CD14-positive monocyte (primary cell): ENCODE measurements at regions not wholly inside any gene's neighbourhood (a gene's known extent, or its start where the extent isn't known, plus 50 kb on each side); places are given as distances from the start of the nearest gene placed in this dataset.

Source experiments
- DNase-seq, 3 donors: peaks; one replicate each; pipeline ENCODE4 v3.0.0-alpha.2; 2011 to 2022
- H2AFZ ChIP-seq: 2 replicates; pipeline ENCODE4 v1.6.0; 2012; ENCODE audit warnings: mild to moderate bottlenecking, low read depth, low read length, inconsistent platforms; ENCODE audit not compliant: insufficient read depth, poor library complexity, severe bottlenecking
- H3K27ac ChIP-seq, 2 donors: 1 replicate in 1 of 2; 2 replicates in 1 of 2; pipeline ENCODE4 v1.5.1; 2012 to 2013; ENCODE audit warnings: low read length in 2 of 2, control low read depth in 1 of 2, inconsistent platforms in 1 of 2, low read depth in 1 of 2, mild to moderate bottlenecking in 1 of 2
- H3K27me3 ChIP-seq, 2 donors: one replicate each; pipeline versions ENCODE4 v1.6.0 to v1.6.1; 2011 to 2013; ENCODE audit warnings: low read length in 2 of 2; ENCODE audit not compliant: control insufficient read depth in 2 of 2, insufficient read depth in 2 of 2
- H3K36me3 ChIP-seq, 2 donors: replicated peaks in 1 of 2; 1 replicate in 1 of 2; 2 replicates in 1 of 2; pipeline versions ENCODE4 v1.5.1 to v1.6.1; 2012 to 2013; ENCODE audit warnings: low read length in 2 of 2, control low read depth in 1 of 2, inconsistent platforms in 1 of 2, mild to moderate bottlenecking in 1 of 2; ENCODE audit not compliant: insufficient read depth in 2 of 2, control insufficient read depth in 1 of 2
- H3K4me1 ChIP-seq, 2 donors: 1 replicate in 1 of 2; 2 replicates in 1 of 2; pipeline versions ENCODE4 v1.5.1 to v1.6.1; 2012 to 2013; ENCODE audit warnings: low read length in 2 of 2, control low read depth in 1 of 2, inconsistent platforms in 1 of 2, mild to moderate bottlenecking in 1 of 2, moderate library complexity in 1 of 2; ENCODE audit not compliant: insufficient read depth in 2 of 2, control insufficient read depth in 1 of 2
- H3K4me2 ChIP-seq: replicated peaks from 2 replicates; pipeline ENCODE3; 2012; ENCODE audit warnings: low read length, moderate library complexity, mild to moderate bottlenecking; ENCODE audit not compliant: poor library complexity, severe bottlenecking; ENCODE audit errors: extremely low read depth
- H3K4me3 ChIP-seq, 3 experiments: fragments of 200-600 bp in 1 of 3; sonication (generic) in 1 of 3; replicated peaks in 1 of 3; 1 replicate in 2 of 3; 2 replicates in 1 of 3; pipeline ENCODE4 v1.5.1; 2011 to 2013; ENCODE audit warnings: low read length in 3 of 3, mild to moderate bottlenecking in 3 of 3, control low read depth in 2 of 3, low read depth in 2 of 3, inconsistent platforms in 1 of 3, moderate library complexity in 1 of 3
- H3K79me2 ChIP-seq: 2 replicates; pipeline ENCODE4 v1.6.0; 2012; ENCODE audit warnings: mild to moderate bottlenecking, control low read depth, inconsistent platforms, low read length, moderate library complexity; ENCODE audit not compliant: insufficient read depth
- H3K9ac ChIP-seq: 2 replicates; pipeline ENCODE4 v1.6.0; 2017; ENCODE audit warnings: low read length, mild to moderate bottlenecking; ENCODE audit not compliant: insufficient read depth, poor library complexity, severe bottlenecking
- H3K9me3 ChIP-seq, 2 donors: replicated peaks in 1 of 2; 1 replicate in 1 of 2; 2 replicates in 1 of 2; pipeline versions ENCODE4 v1.5.1 to v1.6.1; 2012 to 2013; ENCODE audit warnings: low read length in 2 of 2, control low read depth in 1 of 2; ENCODE audit not compliant: control insufficient read depth in 1 of 2, insufficient read depth in 1 of 2
- H4K20me1 ChIP-seq: 2 replicates; pipeline ENCODE4 v1.6.0; 2012; ENCODE audit warnings: mild to moderate bottlenecking, low read length, control low read depth, moderate library complexity; ENCODE audit not compliant: insufficient read depth
- H3K27ac Mint-ChIP-seq, 7 donors: one replicate each; pipeline ENCODE4 v1.8.0; 2020; ENCODE audit warnings: mild to moderate bottlenecking in 7 of 7, mixed read lengths in 7 of 7, moderate library complexity in 6 of 7, inconsistent platforms in 2 of 7
- H3K27me3 Mint-ChIP-seq, 3 donors: one replicate each; pipeline ENCODE4 v1.8.0; 2021 to 2022; ENCODE audit warnings: low read depth in 3 of 3, mild to moderate bottlenecking in 3 of 3, mixed read lengths in 3 of 3, moderate library complexity in 3 of 3, inconsistent platforms in 1 of 3
- H3K36me3 Mint-ChIP-seq, 2 donors: one replicate each; pipeline ENCODE4 v1.8.0; 2020; ENCODE audit warnings: mixed read lengths in 2 of 2, inconsistent platforms in 1 of 2, mild to moderate bottlenecking in 1 of 2
- H3K4me1 Mint-ChIP-seq: one replicate; pipeline ENCODE4 v1.8.0; 2020; ENCODE audit warnings: mild to moderate bottlenecking, mixed read lengths
- H3K4me3 Mint-ChIP-seq, 2 donors: one replicate each; pipeline ENCODE4 v1.8.0; 2020; ENCODE audit warnings: mild to moderate bottlenecking in 2 of 2, mixed read lengths in 2 of 2, moderate library complexity in 1 of 2
- H3K9me3 Mint-ChIP-seq, 7 donors: one replicate each; pipeline ENCODE4 v1.8.0; 2020 to 2022; ENCODE audit warnings: mixed read lengths in 7 of 7, mild to moderate bottlenecking in 6 of 7, moderate library complexity in 6 of 7, inconsistent platforms in 2 of 7
- WGBS: methylation state at CpG from one replicate; pipeline ENCODE4 v1.1.5; 2013; ENCODE audit warnings: missing lambda C conversion rate; ENCODE audit not compliant: insufficient coverage; 5-methylcytosine and 5-hydroxymethylcytosine counted together
- intact Hi-C, 2 donors: fragments of 100-400 bp; cut with micrococcal nuclease; formaldehyde crosslinking; loops; one replicate each; pipeline versions ENCODE4 v1.15.0 to v1.15.1; 2023
- TF ChIP-seq, protein P1 (sequence below): fragments of 200-600 bp; IDR thresholded peaks from one replicate; pipeline ENCODE4 v1.8.0; 2022; ENCODE audit warnings: antibody characterized with exemption, mild to moderate bottlenecking

DNA sequence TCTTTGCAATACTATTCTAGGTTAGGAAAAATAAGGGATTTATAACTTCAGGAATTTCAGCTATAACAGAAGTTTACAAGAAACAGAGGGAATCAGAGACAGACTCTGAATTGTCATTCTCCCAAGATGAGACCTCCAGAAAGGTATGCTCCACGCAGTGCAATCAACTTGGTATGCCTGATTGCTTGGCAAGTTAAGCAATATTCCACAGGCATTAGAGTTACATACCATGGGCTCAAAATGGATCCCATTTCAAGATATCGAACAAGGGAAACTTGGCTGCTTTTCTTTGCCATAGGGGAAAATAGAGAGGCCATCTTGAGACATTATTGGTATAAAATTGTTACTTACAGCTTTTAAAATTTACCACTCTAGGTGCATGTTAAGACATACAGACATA is 615.6 kb upstream of the SOX9 start:
- Histone ChIP-seq H3K9ac (no peak overlapping the region), H4K20me1 (no peaks in the 10 kb centered on the region), H3K4me3 (no peak overlapping the region), H3K79me2 (no peaks in the 10 kb centered on the region), H3K4me1 (no peaks in the 10 kb centered on the region), H3K4me2 (no peak overlapping the region), H2AFZ (no peak overlapping the region), H3K27ac (no peak overlapping the region), H3K27me3 (no peaks in the 10 kb centered on the region), H3K9me3 (peaks cover 3 to 5% of the 10 kb centered on the region in 2 donors), H3K36me3 (no peaks in the 10 kb centered on the region)
- intact Hi-C loops = no loop called here
- peaks cover 0 to 12% (median 7%) of the 10 kb centered on the region in 7 donors for H3K9me3 Mint-ChIP-seq
- peaks cover 0 to 2% (median 1%) of the 10 kb centered on the region in 3 donors for H3K27me3 Mint-ChIP-seq
- TF ChIP-seq, protein P1, sequence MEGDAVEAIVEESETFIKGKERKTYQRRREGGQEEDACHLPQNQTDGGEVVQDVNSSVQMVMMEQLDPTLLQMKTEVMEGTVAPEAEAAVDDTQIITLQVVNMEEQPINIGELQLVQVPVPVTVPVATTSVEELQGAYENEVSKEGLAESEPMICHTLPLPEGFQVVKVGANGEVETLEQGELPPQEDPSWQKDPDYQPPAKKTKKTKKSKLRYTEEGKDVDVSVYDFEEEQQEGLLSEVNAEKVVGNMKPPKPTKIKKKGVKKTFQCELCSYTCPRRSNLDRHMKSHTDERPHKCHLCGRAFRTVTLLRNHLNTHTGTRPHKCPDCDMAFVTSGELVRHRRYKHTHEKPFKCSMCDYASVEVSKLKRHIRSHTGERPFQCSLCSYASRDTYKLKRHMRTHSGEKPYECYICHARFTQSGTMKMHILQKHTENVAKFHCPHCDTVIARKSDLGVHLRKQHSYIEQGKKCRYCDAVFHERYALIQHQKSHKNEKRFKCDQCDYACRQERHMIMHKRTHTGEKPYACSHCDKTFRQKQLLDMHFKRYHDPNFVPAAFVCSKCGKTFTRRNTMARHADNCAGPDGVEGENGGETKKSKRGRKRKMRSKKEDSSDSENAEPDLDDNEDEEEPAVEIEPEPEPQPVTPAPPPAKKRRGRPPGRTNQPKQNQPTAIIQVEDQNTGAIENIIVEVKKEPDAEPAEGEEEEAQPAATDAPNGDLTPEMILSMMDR = no peak
- DNase-seq = no peak
- WGBS = 86% methylated on average over 1 of the region's 2 CpGs
- no peak overlapping the region for H3K4me3 Mint-ChIP-seq
- no peak overlapping the region for H3K27ac Mint-ChIP-seq
- no peaks in the 10 kb centered on the region for H3K36me3 Mint-ChIP-seq
- H3K4me1 Mint-ChIP-seq = no peaks in the 10 kb centered on the region

DNA sequence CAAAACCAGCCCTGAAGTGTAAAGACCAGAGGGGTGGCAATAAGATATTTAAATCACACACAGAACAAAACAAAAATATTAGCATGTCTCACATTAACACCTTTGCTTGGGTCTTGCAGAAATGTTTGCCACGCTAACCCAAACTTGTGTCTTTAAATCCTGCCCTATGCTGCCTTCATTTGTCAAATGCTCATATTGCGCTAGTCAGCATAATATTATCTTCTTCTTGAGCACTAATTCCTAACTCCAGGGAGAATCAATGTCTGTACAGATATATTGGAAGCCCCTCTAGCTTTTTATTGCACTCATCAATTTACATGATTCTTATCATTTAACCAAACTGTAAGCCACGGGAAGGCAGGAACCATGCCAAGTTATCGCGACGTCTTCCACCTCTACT is 614.8 kb upstream of the SOX9 start:
- Histone ChIP-seq H3K9ac (no peak overlapping the region), H3K9me3 (peaks cover 3 to 5% of the 10 kb centered on the region in 2 donors), H3K27ac (no peak overlapping the region), H3K4me2 (no peak overlapping the region), H2AFZ (no peak overlapping the region), H3K27me3 (no peaks in the 10 kb centered on the region), H3K4me1 (no peaks in the 10 kb centered on the region), H4K20me1 (no peaks in the 10 kb centered on the region), H3K4me3 (no peak overlapping the region), H3K79me2 (no peaks in the 10 kb centered on the region), H3K36me3 (no peaks in the 10 kb centered on the region)
- Mint-ChIP-seq H3K4me3 (no peak overlapping the region), H3K4me1 (no peaks in the 10 kb centered on the region), H3K9me3 (peaks cover 0 to 12% (median 7%) of the 10 kb centered on the region in 7 donors), H3K36me3 (no peaks in the 10 kb centered on the region), H3K27ac (no peak overlapping the region), H3K27me3 (peaks cover 0 to 4% (median 2%) of the 10 kb centered on the region in 3 donors)
- TF ChIP-seq, protein P1 = no peak
- intact Hi-C loops = no loop called here
- no peak for DNase-seq
- WGBS = 80% methylated on average over 1 of the region's 6 CpGs
